GM19025 (cell line): ENCODE measurements at regions not wholly inside any gene's neighbourhood (a gene's known extent, or its start where the extent isn't known, plus 50 kb on each side); places are given as distances from the start of the nearest gene placed in this dataset.
"Not testable (repeated sequence)": the region's sequence is repeated elsewhere in the genome, so short reads cannot be mapped to it uniquely, and the experiment has no call there.

Source experiments
- ATAC-seq: cut with Tn5 transposase; IDR thresholded peaks from one replicate; pipeline ENCODE4 v1.9.1; 2021; ENCODE audit warnings: mild to moderate bottlenecking, low read depth, moderate library complexity; ENCODE audit not compliant: unreplicated experiment

DNA sequence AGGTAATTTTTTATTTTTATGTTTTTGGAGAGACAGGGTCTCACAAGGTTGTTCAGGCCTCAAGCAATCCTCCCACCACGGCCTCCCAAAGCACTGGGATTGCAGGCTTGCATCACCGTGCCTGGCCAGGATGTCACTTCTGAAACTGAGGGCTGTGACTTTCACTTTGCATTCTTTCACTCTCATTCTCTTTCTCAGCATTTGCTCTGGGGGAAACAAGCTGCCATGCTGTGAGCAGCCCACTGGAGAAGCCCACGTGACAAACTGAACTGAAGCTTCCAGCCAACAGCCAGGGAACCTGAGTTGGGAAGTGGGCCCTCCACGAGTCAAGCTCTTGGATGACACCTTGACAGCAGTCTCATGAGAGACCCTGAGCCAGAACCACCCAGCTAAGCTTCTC is 109.4 kb downstream of the C5orf15 start:
- ATAC-seq: no peak

DNA sequence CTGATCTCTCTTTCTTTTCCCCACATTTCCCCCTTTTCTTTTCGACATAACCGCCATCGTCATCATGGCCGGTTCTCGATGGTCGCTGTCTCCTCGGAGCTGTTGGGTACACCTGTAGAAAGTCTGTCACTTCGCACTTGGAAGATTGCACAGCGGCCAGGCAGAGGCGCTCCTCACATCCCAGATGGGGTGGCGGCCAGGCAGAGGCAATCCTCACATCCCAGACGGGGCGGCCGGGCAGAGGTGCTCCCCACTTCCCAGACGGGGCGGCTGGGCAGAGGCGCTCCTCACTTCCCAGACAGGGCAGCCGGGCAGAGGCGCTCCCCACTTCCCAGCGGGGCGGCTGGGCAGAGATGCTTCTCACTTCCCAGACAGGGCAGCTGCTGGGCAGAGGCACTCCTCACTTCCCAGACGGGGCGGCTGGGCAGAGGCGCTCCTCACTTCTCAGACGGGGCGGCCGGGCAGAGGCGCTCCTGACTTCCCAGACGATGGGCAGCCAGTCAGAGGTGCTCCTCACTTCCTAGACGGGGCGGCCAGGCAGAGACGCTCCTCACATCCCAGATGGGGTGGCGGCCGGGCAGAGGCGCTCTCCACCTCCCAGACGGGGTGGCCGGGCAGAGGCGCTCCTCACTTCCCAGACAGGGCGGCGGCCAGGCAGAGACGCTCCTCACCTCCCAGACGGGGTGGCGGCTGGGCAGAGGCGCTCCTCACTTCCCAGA is 110.7 kb downstream of the C5orf15 start:
- not testable (repeated sequence) for ATAC-seq

DNA sequence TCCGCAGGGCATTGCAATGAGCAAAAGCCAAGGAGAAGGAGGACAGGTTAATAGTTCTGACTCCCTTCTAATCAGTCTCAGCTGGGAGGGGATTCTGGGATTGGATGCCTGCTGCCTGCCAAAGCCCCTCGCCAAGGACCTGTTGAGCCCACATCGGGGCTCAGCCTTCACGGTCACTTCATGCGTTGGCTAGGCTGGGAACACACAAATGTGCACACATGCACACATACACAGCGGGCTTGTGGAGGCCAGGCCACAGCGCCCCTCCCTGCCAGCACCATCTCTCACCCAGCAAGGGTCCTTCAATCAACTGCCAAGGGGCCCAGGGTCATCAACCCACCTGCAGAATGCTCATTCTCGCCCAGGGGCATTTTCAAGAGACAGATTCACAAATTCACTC is 113.9 kb downstream of the C5orf15 start:
- ATAC-seq: no peak

DNA sequence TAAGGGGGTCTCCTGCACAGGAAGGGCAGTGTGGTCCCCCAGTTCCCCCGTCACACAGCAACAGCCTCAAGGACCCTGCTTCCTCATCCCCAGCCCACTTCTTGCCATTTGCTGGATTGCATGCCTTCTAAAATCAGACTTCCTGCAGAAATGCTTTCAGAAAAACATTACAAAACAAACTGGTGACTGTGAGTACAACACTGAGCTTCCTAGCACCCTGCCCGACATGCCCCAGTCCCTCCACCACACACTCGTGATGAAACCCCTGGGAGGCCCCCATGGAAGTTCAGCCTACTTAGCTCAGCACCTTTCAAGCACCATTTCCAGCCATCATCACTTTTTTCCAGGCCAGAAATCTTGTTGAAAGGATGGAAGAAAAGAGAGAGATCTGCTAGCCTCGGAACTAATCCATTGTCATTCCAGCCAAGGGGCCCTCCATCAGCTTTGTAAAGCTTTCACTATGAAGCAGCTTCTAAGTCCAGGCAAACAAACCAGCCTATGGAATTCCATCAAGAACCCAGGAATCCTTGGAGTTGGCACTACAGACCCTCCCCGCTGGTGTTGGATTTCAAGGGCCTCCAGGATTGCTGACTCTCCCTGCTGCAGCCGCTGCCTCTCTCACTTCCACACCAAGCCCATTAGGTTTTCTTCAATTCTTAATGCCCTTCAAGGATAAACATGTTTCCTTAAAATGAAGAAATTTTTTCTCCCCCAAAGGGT is 114.6 kb downstream of the C5orf15 start:
- no peak for ATAC-seq

DNA sequence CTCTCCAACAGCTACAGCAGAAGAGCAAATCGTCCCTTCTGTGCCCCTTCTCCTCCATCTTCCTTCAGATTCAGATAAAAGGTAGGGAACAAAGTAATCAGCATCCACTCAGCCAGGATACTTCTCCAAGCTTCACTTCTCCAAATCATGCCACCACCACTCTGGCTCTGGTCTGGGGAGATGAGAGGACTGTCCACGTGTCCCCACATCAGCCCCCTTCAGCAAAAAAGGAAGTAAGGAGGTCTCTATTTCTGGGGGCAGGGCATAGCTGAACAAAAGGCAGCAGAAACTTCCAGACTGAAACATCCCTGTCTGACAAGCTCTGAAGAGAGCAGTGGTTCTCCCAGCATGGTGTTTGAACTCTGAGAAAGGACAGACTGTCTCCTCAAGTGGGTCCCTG is 116.9 kb downstream of the C5orf15 start:
- no peak for ATAC-seq

DNA sequence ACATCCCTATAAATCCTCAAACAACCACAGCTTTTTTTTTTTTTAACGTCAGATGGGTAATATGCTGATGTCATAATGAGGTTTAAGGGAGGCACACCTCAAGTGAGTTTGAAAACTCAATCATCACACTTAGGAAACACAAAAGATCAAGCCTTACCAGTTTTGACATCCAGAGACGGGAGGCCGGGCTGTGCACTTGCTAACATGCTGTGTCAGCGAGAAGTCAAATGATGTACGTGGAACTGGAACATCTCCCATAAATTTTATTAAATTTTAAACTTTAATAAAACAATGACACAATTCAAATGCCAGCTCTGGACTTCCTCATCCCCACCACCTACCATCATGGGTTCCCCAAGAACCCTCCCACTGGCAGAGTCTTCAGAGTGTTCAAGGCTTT is 117.6 kb downstream of the C5orf15 start:
- no peak for ATAC-seq

DNA sequence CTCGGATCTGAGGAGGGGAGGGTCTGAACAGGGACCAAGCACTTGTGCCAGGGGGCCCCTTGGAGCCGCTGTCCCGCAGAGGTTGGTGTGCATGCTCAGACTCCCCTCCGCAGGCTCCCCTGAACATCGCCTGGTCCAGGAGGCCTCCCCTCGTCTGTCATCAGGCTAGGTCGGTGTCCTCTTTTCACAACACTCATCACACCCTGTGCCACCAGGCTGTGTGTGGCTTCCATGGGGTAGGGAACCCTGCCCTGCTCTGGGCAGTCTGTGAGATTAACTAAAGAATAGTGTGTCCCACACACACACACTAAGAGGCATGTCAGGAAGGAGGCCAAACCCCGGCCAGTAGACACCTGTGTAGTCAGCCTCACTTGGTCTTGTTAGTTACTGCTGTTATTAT is 119.3 kb downstream of the C5orf15 start:
- no peak for ATAC-seq

DNA sequence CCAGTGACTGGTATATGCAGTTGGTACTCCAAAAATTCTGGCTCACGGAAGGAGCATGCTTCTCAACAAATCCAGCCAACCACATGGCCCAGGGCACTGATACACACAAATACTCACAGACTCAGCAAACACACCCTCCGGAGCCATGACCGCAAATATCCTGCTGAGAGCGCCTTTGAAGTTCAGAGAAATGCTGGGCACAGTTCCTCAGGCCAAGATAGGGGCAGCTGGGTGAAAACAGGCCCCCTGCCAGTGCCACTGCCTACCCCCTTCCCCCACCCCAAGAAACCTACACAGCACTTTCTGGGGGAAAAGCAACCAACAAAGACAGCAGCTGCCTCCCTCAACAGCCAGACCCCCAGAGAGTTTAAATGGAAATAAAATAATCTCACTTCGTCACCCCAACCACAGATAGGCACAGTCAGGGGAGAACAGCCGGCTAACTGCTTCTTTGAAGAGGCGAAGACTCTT is 120.0 kb downstream of the C5orf15 start:
- no peak for ATAC-seq

DNA sequence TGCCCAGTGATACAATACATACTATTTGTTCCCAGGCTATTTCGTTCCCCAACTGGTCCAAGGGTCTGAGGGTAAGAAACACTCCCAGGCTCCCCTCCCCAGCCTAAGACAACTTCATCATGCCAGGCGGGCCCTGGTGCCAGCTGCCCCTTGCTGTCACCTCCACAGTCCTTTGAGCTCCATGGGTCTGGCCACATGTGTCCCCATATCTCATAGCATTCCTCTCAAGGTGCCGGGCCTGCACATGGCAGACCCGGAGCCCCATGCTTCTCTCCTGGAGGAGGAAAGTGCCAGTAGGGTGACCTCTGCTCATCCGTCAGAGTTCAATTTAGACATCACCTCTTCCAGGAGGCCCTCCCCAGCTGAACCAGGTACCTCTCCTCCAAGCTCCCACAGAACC is 120.5 kb downstream of the C5orf15 start:
- no peak for ATAC-seq

DNA sequence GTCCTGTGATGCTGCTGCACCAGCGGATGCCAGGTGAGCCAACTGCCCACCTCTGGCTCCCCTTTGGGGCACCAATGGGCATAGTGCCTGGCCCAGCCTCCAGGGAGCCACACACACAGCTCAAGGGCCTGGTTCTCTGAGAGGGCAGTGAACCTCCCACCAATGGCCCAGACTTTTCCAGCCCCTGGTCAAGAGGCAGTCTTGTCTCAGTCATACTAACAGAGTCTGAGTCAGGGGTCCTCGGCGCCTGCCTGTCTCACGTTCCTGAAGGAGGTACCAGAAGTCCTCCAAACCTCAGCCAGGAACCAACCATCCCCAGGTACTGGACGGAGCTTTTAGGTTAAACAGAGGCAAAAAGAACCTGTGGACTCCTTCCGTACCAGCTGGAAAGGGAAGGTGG is 121.1 kb downstream of the C5orf15 start:
- ATAC-seq: no peak

DNA sequence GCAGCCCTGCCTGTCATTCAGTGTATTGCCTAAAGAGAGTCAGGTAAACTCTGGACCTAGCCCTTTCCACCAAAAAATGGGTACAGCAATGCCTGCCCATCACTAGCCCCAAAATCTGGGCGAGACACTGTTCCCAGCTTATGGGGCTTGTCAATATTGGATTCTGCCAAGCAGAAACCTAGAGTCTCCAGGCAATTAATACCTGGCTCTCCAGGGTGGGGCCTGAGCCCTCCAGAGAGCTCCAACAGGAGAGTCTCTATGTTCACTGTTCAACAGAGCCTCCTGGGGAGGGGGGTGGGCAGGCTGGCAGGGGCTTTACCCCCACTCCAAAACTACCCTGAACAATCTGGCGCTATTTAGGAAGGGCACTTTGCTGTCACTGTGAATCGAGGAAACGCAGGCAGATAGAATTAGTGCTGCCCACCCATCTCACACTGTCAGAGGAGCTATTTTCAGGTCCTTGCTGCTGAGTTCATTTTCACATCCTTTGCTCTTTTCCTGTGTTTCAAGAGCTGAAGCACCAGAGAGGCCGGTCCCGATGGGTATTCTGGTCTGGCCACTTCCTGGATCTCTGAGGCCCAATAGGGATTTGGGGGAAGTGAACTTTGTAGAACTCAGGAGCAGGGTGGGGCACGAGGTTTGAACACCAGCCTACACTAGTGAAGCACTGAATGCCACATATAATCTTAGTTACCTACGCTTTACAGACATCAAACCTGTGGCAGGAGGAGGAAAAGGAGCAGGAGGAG is 121.8 kb downstream of the C5orf15 start:
- ATAC-seq: no peak

DNA sequence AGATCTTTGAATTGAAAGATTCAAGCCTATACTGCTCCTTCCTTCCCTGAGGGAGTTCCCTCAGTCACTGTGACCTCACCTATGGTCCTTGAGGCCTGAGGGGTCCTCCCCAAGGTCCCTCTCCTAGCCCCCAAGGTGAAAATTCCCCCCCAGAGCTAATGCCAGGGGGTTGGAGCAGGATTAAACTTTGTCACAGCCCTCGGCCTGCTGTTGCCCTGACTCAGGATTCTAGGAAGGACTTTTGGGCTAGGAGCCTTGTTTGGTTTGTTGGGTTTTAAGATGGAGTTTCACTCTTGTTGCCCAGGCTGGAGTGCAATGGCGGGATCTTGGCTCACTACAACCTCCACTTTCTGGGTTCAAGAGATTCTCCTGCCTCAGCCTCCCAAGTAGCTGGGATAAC is 123.2 kb downstream of the C5orf15 start:
- no peak for ATAC-seq

DNA sequence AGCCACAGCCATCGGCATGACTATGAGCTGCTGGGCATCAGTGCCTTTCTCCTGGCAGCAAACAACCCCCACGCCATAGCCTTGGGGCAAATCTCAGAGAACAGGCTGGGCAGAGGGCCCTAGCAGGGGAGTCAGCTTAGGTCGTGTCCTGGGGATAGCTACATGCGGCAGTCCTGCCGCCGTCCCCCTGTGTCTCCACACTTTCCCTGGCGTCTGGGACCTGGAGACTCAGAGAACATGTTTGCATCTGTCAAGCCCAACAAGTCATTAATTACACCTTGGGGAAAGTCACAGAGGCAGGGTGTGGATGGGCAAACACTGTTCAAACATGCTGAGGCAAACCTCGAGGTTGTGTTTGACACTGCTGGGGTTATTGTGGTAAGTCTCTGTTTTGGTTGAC is 123.6 kb downstream of the C5orf15 start:
- no peak for ATAC-seq

DNA sequence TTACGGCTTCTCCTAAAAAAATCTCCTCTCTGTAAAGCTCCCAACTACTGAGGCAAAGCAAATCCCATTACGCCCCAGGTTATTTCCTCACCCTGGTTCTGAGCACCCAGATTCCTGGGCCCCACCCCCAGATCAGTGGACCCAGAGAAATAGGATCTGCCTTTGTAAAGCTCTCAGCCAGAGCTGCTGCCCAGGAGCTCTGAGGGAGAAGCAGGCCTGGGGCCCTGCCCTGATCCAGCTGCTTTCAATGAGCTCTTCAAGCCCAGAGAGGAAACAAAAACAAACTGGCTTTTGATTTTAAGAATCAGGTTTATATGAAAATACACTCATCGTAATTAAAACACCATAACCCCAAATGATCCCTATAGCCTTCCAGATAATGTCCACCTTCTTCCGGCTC is 124.5 kb downstream of the C5orf15 start:
- no peak for ATAC-seq

DNA sequence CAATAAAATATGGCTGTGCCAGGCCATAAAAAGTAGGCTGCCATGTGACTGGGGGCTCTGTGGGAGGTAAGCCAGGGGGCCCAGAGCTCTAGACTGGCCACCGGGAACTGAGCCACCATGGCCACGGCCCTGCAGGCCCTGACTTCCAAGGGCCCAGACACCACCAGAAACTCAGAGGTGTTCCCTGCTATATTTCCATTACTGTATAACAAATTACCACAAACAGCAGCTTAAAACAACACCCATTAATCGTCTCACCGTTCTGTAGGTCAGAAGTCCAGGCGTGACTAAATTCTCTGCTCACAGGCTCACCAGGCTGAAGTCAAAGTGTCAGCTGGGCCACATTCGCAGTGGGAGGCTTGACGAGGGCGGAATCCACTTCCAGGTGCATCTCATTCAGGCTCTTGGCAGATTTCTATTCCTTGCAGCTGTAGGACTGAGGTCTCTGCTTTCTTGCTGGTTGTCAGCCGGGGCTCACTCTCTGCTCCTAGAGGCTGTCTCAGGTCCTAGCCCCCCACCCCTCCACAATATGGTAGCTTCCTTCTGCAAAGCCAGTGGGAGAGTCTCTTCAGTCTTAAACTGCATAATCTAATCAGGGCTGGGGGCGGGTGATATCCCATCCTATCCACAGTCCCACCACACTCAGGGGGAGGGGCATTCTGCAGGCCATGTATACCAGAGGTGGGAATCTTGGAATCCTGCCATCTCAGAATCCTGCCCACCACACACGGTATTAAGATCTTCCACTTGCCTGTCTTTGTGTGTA is 125.4 kb downstream of the C5orf15 start:
- ATAC-seq: no peak

DNA sequence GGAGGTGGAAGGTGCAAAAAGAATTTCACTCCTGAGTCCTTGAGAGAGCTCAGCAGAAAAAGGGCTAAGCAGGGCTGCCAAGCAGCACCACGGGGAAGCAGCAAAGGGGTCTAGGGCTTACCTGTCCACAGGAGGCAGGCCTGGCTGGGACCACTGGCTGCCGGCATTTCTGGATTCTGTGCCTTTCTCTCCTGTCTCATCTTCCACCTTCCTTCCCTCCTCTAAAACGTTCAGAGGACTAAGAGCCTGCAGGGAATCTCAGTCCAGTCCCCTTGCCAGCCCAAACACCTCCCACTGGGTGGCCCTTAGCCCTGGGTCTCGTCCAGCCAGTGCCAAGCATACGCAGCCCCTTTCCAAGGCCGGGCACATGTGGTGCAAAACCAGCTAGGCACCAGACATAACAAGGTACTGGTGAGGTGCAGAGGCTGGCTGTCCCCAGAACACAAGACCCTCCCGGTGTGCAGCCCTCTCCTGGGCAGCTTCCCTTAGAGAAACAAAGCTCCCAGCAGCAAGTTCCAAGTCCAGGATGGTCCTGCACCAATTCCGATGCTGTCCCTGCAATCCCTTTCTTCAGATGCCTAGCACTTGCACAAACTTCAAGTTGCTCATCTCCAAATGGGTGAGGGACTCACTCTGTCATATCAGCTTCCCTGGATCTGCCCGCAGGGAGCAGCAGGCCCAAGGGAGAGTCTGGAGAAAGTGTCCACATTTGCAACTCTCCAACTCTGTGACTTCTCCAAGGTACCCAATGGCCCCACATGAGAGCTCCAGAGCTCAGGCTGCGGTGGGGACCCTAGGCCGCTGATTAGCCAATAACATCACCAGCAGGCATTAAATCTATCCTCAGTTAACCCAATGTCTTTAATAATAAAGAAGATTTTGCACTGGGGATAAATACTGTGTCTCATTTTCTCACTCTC is 126.3 kb downstream of the C5orf15 start:
- ATAC-seq: no peak

DNA sequence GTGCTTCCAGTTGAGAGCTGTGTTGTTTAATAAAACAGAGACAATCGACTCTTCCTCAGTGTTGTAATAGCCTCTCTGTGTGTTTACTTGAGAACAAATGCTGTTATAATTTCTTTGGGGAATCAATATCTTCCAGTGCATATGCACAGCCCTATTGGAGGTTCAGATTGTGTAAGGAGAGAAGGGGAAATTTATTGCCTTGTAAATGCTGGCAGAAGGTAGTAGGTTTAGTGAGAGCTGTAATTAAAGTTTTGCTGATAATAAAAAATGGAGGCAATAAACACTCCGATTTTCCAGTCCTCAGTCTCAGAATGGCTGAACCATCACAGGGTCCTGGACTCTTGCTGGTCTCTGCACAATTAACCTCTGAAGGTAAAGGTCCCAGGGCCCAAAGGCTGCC is 128.3 kb downstream of the C5orf15 start:
- no peak for ATAC-seq

DNA sequence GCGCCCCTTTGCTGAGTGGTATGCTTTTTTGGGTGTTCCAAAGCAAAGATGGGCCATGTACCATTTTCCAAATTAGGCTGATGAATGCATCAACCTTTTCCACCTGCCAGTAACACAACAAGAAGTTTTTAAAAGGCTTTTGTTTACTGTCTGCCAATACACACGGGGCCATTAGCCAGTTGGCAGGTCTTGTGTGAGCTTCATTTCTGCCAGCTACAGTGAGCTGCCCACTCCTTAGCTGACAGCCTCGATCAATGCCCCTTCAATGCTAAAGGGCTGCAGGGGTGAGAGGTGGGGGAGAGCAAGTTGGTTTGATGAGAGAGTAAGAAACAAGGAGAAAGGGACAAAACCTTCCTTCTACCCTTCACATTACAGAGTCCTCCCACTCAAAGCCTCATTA is 128.7 kb downstream of the C5orf15 start:
- no peak for ATAC-seq

DNA sequence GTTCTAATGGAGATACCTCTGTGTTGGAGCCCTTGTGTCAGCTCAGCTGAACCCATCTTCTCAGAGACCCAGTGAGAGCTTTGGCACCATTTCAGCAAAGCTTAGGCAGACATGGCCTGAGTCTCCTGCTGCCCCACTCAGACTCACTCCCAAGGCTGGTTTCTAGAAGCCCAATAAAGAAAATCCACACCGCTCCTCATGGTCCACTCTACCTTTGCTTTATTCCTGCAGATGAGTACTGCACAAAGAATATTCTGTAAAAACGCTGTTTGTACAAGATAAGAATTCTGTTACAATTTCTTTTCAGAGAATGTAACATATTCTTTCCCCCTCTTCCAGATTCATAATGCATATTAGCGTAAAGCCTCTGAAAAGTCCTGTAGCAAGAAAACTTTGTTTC is 129.3 kb downstream of the C5orf15 start:
- no peak for ATAC-seq

DNA sequence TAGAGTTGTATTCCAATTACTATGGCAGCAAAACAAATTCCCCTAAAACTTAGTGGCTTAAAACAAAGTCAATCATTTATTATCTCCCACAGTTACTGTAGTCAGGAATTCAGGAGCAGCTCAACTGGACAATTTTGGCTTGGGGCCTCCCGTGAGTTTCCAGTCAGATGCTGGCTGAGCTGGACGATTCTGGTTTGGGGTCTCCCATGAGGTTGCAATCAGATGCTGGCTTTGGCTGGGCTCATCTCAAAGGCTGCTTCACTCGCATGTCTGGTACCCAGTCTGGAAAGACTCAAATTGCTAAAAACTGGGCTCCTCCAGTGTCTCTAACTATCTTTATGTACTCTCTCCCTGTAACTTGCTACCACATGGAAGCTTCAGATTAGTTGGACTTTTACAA is 130.1 kb downstream of the C5orf15 start:
- no peak for ATAC-seq
